B cell (primary cell): ENCODE measurements at regions not wholly inside any gene's neighbourhood (a gene's known extent, or its start where the extent isn't known, plus 50 kb on each side); places are given as distances from the start of the nearest gene placed in this dataset.

Experiments
- ATAC-seq: fragments of 200-7000 bp; cut with Tn5 transposase; one replicate; pipeline ENCODE4 v1.10.0; 2021; ENCODE audit warnings: low read depth, mild to moderate bottlenecking, moderate number of reproducible peaks, moderate library complexity
- CTCF ChIA-PET: fragments of 350-600 bp; sonication (Branson Sonifier 250); formaldehyde crosslinking; loops from one replicate; lab custom pipeline; 2021; ENCODE audit warnings: antibody characterized with exemption, inconsistent platforms; lab: Charles Lee
- POLR2A ChIA-PET: fragments of 350-600 bp; sonication (Branson Sonifier 250); formaldehyde crosslinking; loops from one replicate; lab custom pipeline; 2021; ENCODE audit warnings: antibody characterized with exemption; lab: Charles Lee
- DNase-seq: peaks from one replicate; pipeline ENCODE4 v3.0.0; 2013
- H2AFZ ChIP-seq: 2 replicates; pipeline ENCODE4 v1.6.1; 2012; ENCODE audit warnings: mild to moderate bottlenecking, low read depth, low read length; ENCODE audit not compliant: insufficient read depth, poor library complexity, severe bottlenecking
- H3K27ac ChIP-seq, 2 donors: 1 replicate in 1 of 2; 2 replicates in 1 of 2; pipeline ENCODE4 v1.5.1; 2012 to 2013; ENCODE audit warnings: low read length in 2 of 2, mild to moderate bottlenecking in 2 of 2, moderate library complexity in 1 of 2
- H3K27me3 ChIP-seq, 4 experiments: fragments of 200-600 bp in 1 of 4; sonication (generic) in 1 of 4; replicated peaks in 1 of 4; 1 replicate in 2 of 4; 2 replicates in 2 of 4; pipeline versions ENCODE4 v1.6.1 to v1.7.0; 2013 to 2016; ENCODE audit warnings: low read length in 3 of 4, mild to moderate bottlenecking in 2 of 4, mixed read lengths in 1 of 4, moderate library complexity in 1 of 4; ENCODE audit not compliant: insufficient read depth in 4 of 4, control insufficient read depth in 3 of 4; ENCODE audit errors: control extremely low read depth in 1 of 4
- H3K36me3 ChIP-seq, 2 experiments: replicated peaks in 1 of 2; 1 replicate in 1 of 2; 2 replicates in 1 of 2; pipeline versions ENCODE4 v1.6.1 to v1.7.1; 2013; ENCODE audit warnings: low read length in 1 of 2; ENCODE audit not compliant: insufficient read depth in 2 of 2, control insufficient read depth in 1 of 2; ENCODE audit errors: control extremely low read depth in 1 of 2, extremely low read depth in 1 of 2
- H3K4me1 ChIP-seq, 2 donors: fragments of 200-600 bp in 1 of 2; sonication (generic) in 1 of 2; 1 replicate in 1 of 2; 2 replicates in 1 of 2; pipeline versions ENCODE4 v1.5.1 to v1.6.1; 2013 to 2017; ENCODE audit warnings: low read length in 2 of 2; ENCODE audit not compliant: control insufficient read depth in 2 of 2, insufficient read depth in 2 of 2
- H3K4me2 ChIP-seq: replicated peaks from 2 replicates; pipeline ENCODE3; 2012; ENCODE audit warnings: mild to moderate bottlenecking, low read depth, low read length; ENCODE audit not compliant: poor library complexity, severe bottlenecking
- H3K4me3 ChIP-seq, 5 experiments: fragments of 200-600 bp in 1 of 5; sonication (generic) in 1 of 5; 1 replicate in 3 of 5; 2 replicates in 2 of 5; pipeline versions ENCODE4 v1.5.1 to v1.7.0; 2011 to 2016; ENCODE audit warnings: low read length in 4 of 5, mild to moderate bottlenecking in 4 of 5, low read depth in 2 of 5, control low read depth in 1 of 5, moderate library complexity in 1 of 5; ENCODE audit not compliant: insufficient read depth in 1 of 5; ENCODE audit errors: control extremely low read depth in 1 of 5, extremely low read depth in 1 of 5
- H3K79me2 ChIP-seq: fragments of 200-600 bp; sonication (generic); one replicate; pipeline ENCODE4 v1.6.0; 2016; ENCODE audit warnings: low read length; ENCODE audit not compliant: control insufficient read depth, insufficient read depth
- H3K9ac ChIP-seq: fragments of 200-600 bp; sonication (generic); 2 replicates; pipeline ENCODE4 v1.6.1; 2017; ENCODE audit warnings: mild to moderate bottlenecking, low read length, moderate library complexity
- H3K9me3 ChIP-seq, 3 donors: one replicate each; pipeline versions ENCODE4 v1.6.1 to v1.7.1; 2013; ENCODE audit warnings: low read length in 2 of 3; ENCODE audit not compliant: control insufficient read depth in 2 of 3, insufficient read depth in 1 of 3; ENCODE audit errors: control extremely low read depth in 1 of 3
- H4K20me1 ChIP-seq: 2 replicates; pipeline ENCODE4 v1.6.0; 2012; ENCODE audit warnings: mild to moderate bottlenecking, low read length; ENCODE audit not compliant: insufficient read depth, control insufficient read depth, poor library complexity, severe bottlenecking
- H3K27ac Mint-ChIP-seq: one replicate; pipeline ENCODE4 v1.8.0; 2021; ENCODE audit warnings: mixed read lengths
- H3K27me3 Mint-ChIP-seq: one replicate; pipeline ENCODE4 v1.8.0; 2021; ENCODE audit warnings: mixed read lengths
- H3K4me1 Mint-ChIP-seq: one replicate; pipeline ENCODE4 v1.8.0; 2021; ENCODE audit warnings: mixed read lengths
- H3K4me3 Mint-ChIP-seq: one replicate; pipeline ENCODE4 v1.8.0; 2021; ENCODE audit warnings: mixed read lengths
- H3K9me3 Mint-ChIP-seq: one replicate; pipeline ENCODE4 v1.8.0; 2022; ENCODE audit warnings: mixed read lengths; ENCODE audit not compliant: insufficient read depth
- EZH2 ChIP-seq: IDR thresholded peaks from 2 replicates; pipeline ENCODE4 v1.6.1; 2012; ENCODE audit warnings: borderline replicate concordance, low read depth, mild to moderate bottlenecking, moderate library complexity, low read length; ENCODE audit not compliant: insufficient read depth, poor library complexity, severe bottlenecking
- WGBS: methylation state at CpG from one replicate; pipeline ENCODE4 v1.1.5; 2013; ENCODE audit warnings: missing lambda C conversion rate; ENCODE audit not compliant: insufficient coverage; 5-methylcytosine and 5-hydroxymethylcytosine counted together
- intact Hi-C: fragments of 100-400 bp; cut with micrococcal nuclease; formaldehyde crosslinking; loops from one replicate; pipeline ENCODE4 v1.10.0; 2022
- TF ChIP-seq, protein P1 (sequence below): fragments of 200-600 bp; IDR thresholded peaks from one replicate; pipeline ENCODE4 v1.8.0; 2022; ENCODE audit warnings: antibody characterized with exemption, mild to moderate bottlenecking

DNA sequence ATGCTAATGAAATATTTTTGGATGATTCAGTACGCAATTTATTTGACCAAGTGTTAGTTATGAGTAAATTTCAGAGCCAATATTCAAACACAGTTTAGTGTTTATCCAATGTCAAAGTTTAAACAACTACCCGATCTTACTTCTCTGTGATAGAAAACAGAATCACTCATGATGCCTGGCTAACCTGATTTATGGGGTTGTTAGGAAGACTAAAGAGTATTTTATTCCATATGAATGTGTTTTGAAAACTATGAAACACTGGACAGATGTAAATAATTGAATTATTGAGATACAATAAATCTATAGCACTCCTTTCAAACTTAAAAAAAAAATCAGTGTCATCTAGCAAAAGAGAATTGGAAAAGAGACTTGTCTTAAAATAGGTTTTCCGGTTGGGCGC lies 1181.8 kb downstream of the EFNB2 start:
- Histone ChIP-seq H3K9me3 (no peaks in the 10 kb centered on the region), H3K4me2 (no peak overlapping the region), H2AFZ (no peak overlapping the region), H4K20me1 (no peaks in the 10 kb centered on the region), H3K27me3 (no peaks in the 10 kb centered on the region), H3K4me3 (no peak overlapping the region), H3K9ac (no peak overlapping the region), H3K79me2 (no peaks in the 10 kb centered on the region), H3K36me3 (no peaks in the 10 kb centered on the region), H3K4me1 (no peaks in the 10 kb centered on the region), H3K27ac (no peak overlapping the region)
- H3K4me3 Mint-ChIP-seq: no peak overlapping the region
- DNase-seq (no peak), ATAC-seq (no peak)
- ChIA-PET CTCF (no interaction called here), POLR2A (no interaction called here)
- TF ChIP-seq EZH2: no peak
- TF ChIP-seq, protein P1, sequence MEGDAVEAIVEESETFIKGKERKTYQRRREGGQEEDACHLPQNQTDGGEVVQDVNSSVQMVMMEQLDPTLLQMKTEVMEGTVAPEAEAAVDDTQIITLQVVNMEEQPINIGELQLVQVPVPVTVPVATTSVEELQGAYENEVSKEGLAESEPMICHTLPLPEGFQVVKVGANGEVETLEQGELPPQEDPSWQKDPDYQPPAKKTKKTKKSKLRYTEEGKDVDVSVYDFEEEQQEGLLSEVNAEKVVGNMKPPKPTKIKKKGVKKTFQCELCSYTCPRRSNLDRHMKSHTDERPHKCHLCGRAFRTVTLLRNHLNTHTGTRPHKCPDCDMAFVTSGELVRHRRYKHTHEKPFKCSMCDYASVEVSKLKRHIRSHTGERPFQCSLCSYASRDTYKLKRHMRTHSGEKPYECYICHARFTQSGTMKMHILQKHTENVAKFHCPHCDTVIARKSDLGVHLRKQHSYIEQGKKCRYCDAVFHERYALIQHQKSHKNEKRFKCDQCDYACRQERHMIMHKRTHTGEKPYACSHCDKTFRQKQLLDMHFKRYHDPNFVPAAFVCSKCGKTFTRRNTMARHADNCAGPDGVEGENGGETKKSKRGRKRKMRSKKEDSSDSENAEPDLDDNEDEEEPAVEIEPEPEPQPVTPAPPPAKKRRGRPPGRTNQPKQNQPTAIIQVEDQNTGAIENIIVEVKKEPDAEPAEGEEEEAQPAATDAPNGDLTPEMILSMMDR: no peak
- 100% methylated on average over 2 of the region's 4 CpGs for WGBS
- H3K27ac Mint-ChIP-seq: no peak overlapping the region
- no peaks in the 10 kb centered on the region for H3K4me1 Mint-ChIP-seq
- intact Hi-C loops: no loop called here
- H3K9me3 Mint-ChIP-seq: peaks cover 3% of the 10 kb centered on the region
- H3K27me3 Mint-ChIP-seq: no peaks in the 10 kb centered on the region

DNA sequence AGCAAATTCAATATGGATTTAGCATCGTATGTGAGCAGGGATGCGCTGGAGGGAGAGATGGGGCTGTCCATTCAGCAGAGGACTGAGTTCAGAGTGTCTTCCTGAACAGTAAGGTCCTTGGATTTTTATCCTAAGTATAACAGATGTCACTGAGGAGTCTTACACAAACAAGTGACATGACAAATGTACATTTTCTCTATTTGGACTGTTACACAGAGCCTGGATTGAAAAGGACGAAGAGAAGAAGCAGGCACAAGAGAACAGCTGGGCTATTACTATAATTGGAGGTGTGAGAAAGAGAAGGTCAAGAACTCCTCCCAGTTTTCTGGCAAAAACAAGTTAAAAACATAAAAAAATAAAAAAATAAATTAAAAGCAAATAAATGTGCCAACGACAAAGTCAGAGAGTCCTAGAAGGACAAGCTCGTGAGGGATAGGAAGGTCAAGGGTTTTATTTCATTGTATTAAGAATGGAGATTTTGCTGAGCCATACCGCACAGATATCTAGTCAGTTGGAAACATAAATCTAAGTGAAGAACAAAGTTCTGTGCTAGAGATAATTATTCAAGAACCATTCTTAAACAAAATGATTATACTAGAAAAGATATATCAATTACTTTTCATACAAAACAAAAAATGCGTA lies 1186.3 kb downstream of the EFNB2 start:
- H3K27me3 Mint-ChIP-seq: no peaks in the 10 kb centered on the region
- no peaks in the 10 kb centered on the region for H3K9me3 Mint-ChIP-seq
- Histone ChIP-seq H3K4me2 (no peak overlapping the region), H3K36me3 (no peaks in the 10 kb centered on the region), H2AFZ (no peak overlapping the region), H3K27me3 (no peaks in the 10 kb centered on the region), H4K20me1 (no peaks in the 10 kb centered on the region), H3K4me1 (no peaks in the 10 kb centered on the region), H3K4me3 (no peak overlapping the region), H3K79me2 (no peaks in the 10 kb centered on the region), H3K27ac (no peak overlapping the region), H3K9me3 (no peaks in the 10 kb centered on the region), H3K9ac (no peak overlapping the region)
- ChIA-PET CTCF (interaction anchor here (1.2 kb wide), 1 partner anchor 13 kb away, joined by 4 read pairs; no protein-coding TSS in a partner anchor), POLR2A (no interaction called here)
- intact Hi-C loops: no loop called here
- no peak for ATAC-seq
- no peak for TF ChIP-seq EZH2
- TF ChIP-seq, protein P1: no peak
- 82% methylated on average over 4 of the region's 7 CpGs for WGBS
- H3K4me1 Mint-ChIP-seq: no peaks in the 10 kb centered on the region
- H3K4me3 Mint-ChIP-seq: no peak overlapping the region
- no peak for DNase-seq
- no peak overlapping the region for H3K27ac Mint-ChIP-seq
